Activated CD8-positive, alpha-beta T cell treated with anti-CD3 and anti-CD28 coated beads for 36 hours (primary cell): ENCODE measurements at regions not wholly inside any gene's neighbourhood (a gene's known extent, or its start where the extent isn't known, plus 50 kb on each side); places are given as distances from the start of the nearest gene placed in this dataset.

Experiments
- ATAC-seq: fragments of 200-7000 bp; cut with Tn5 transposase; one replicate; pipeline ENCODE4 v1.10.0; 2021; ENCODE audit warnings: mild to moderate bottlenecking, moderate library complexity
- CTCF ChIA-PET: fragments of 350-600 bp; sonication (Branson Sonifier 250); formaldehyde crosslinking; loops from one replicate; lab custom pipeline; 2021; ENCODE audit warnings: antibody characterized with exemption; lab: Charles Lee
- POLR2A ChIA-PET: fragments of 350-600 bp; sonication (Branson Sonifier 250); formaldehyde crosslinking; loops from one replicate; lab custom pipeline; 2021; ENCODE audit warnings: antibody characterized with exemption; lab: Charles Lee
- DNase-seq: peaks from one replicate; pipeline ENCODE4 v3.0.0-alpha.2; 2020
- H3K27ac Mint-ChIP-seq: one replicate; pipeline ENCODE4 v1.8.0; 2021; ENCODE audit warnings: mild to moderate bottlenecking, mixed read lengths
- H3K27me3 Mint-ChIP-seq: one replicate; pipeline ENCODE4 v1.8.0; 2021; ENCODE audit warnings: mixed read lengths
- H3K36me3 Mint-ChIP-seq: one replicate; pipeline ENCODE4 v1.8.0; 2021; ENCODE audit warnings: low read depth, mixed read lengths
- H3K4me1 Mint-ChIP-seq: one replicate; pipeline ENCODE4 v1.8.0; 2021; ENCODE audit warnings: low read depth, mixed read lengths
- H3K4me3 Mint-ChIP-seq: one replicate; pipeline ENCODE4 v1.8.0; 2021; ENCODE audit warnings: mild to moderate bottlenecking, moderate library complexity, mixed read lengths
- H3K9me3 Mint-ChIP-seq: one replicate; pipeline ENCODE4 v1.8.0; 2021; ENCODE audit warnings: mixed read lengths
- CTCF ChIP-seq: fragments of 200-600 bp; IDR thresholded peaks from one replicate; pipeline ENCODE4 v1.8.0; 2022; ENCODE audit warnings: antibody characterized with exemption, mild to moderate bottlenecking
- intact Hi-C: fragments of 100-400 bp; cut with micrococcal nuclease; formaldehyde crosslinking; loops from one replicate; pipeline ENCODE4 v1.10.0; 2022

DNA sequence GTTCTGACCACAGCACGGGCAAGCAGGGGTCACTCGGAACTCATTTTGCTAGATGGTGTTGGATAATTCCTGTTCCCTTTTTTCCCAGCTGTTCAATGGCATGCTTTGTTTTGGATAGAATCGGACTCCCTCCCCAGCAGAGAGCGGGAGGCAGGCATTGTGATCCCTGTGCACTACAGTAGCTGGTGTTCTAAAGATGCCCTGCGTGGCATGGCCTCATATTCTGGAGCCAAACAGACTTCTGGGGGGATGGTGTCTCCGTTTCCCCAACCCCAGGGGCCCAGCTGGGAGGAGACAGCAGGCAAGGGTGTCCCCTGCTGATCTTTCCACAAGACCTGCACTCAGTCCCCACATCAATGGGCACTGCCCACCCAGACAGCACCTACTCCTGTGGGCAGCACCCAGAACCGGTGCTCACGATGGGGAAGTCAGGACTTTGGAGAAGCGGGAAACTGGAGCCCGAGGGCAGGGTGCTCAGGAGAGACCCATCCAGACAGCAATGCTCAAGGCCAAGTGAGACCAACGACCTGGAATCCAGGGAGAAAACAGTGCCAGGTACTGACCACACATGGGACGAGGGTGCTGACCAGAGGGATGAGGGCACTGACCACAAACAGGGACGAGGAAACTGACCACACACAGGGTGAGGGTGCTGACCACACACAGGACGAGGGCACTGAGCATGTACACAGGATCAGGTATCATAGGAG lies 934.9 kb downstream of the BRD1 start:
- POLR2A ChIA-PET = no interaction called here
- DNase-seq (no peak), ATAC-seq (no peak)
- Mint-ChIP-seq H3K36me3 (no peaks in the 10 kb centered on the region), H3K9me3 (no peaks in the 10 kb centered on the region), H3K27ac (no peak overlapping the region), H3K4me3 (no peak overlapping the region), H3K4me1 (no peaks in the 10 kb centered on the region), H3K27me3 (peaks cover 12% of the 10 kb centered on the region)
- no peak for TF ChIP-seq CTCF
- CTCF ChIA-PET = no interaction called here
- intact Hi-C loops = no loop called here

GRCh38 chr22:48891688-48892577 lies 935.7 kb downstream of the BRD1 start:
- ChIA-PET CTCF (no interaction called here), POLR2A (no interaction called here)
- Mint-ChIP-seq H3K9me3 (no peaks in the 10 kb centered on the region), H3K36me3 (no peaks in the 10 kb centered on the region), H3K27ac (no peak overlapping the region), H3K4me1 (no peaks in the 10 kb centered on the region), H3K27me3 (peaks cover 12% of the 10 kb centered on the region), H3K4me3 (no peak overlapping the region)
- DNase-seq = no peak
- intact Hi-C loops = no loop called here
- no peak for TF ChIP-seq CTCF
- ATAC-seq = no peak

GRCh38 chr22:48890693-48891554 lies 936.7 kb downstream of the BRD1 start:
- ChIA-PET POLR2A (no interaction called here), CTCF (no interaction called here)
- Mint-ChIP-seq H3K4me3 (no peak overlapping the region), H3K27ac (no peak overlapping the region), H3K27me3 (peaks cover 12% of the 10 kb centered on the region), H3K36me3 (no peaks in the 10 kb centered on the region), H3K4me1 (no peaks in the 10 kb centered on the region), H3K9me3 (no peaks in the 10 kb centered on the region)
- ATAC-seq (no peak), DNase-seq (no peak)
- intact Hi-C loops = no loop called here
- TF ChIP-seq CTCF = no peak

DNA sequence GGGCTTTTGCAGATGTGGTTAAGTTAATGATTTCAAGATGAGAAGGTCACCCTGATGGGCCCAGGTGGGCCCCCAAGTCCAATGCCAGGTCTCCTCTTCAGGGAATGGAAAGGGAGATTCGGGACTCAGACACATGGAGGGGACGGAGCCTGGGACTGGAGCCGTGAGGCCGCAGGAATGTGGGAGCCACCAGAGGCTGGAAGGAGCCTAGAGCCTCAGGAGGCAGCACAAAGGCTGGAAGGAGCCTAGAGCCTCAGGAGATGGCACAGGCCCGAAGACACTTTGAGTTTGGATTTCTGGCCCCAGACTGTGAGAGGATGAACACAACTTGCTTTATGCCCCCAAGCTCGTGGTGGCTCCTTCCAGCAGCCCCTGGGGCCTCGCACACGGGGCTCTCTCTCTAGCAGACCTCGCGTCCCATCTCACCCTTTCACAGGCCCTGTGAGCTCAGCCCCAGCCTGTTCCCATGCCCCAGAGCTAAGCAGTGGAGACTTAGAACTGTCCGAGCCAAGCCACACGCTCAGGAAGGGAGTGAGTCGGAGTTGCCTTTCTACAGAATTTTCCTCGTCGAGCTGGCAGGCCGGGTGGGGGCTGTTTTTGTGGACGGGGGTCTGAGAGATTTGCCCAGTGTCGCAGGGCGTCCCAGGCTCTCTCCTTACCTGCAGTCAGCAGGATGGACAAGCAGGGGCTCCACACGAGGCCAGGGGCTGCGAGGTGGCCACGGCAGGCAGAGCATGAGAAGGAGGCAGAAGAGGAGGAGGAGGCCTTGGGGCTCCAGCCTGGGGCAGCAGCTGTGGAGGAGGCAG lies 937.6 kb downstream of the BRD1 start:
- no peak for DNase-seq
- Mint-ChIP-seq H3K27me3 (peaks cover 8% of the 10 kb centered on the region), H3K9me3 (no peaks in the 10 kb centered on the region), H3K4me3 (no peak overlapping the region), H3K27ac (no peak overlapping the region), H3K4me1 (no peaks in the 10 kb centered on the region), H3K36me3 (no peaks in the 10 kb centered on the region)
- no peak for ATAC-seq
- TF ChIP-seq CTCF = no peak
- CTCF ChIA-PET = interaction anchor here (0.5 kb wide), 1 partner anchor 842 kb away, joined by 3 read pairs; no protein-coding TSS in a partner anchor
- intact Hi-C loops = no loop called here
- POLR2A ChIA-PET = interaction anchor here (0.6 kb wide), 1 partner anchor 1530 kb away, joined by 4 read pairs; no protein-coding TSS in a partner anchor
